ENCODE measurements at regions not wholly inside any gene's neighbourhood (a gene's known extent, or its start where the extent isn't known, plus 50 kb on each side); places are given as distances from the start of the nearest gene placed in this dataset.

- H3K4me3 Mint-ChIP-seq, result no peak overlapping the region
- H3K36me3 Mint-ChIP-seq (ENCODE audit: low read depth), result no peaks in the 10 kb centered on the region
- H3K27ac Mint-ChIP-seq, result no peak overlapping the region
- no peak for ATAC-seq (replicated peaks)
- H3K27me3 Mint-ChIP-seq, result peaks cover 5% of the 10 kb centered on the region
- H3K9me3 Mint-ChIP-seq, result no peaks in the 10 kb centered on the region
- no peaks in the 10 kb centered on the region for H3K4me1 Mint-ChIP-seq
Measured at GRCh38 chr2:220669324-220669723, 902.8 kb downstream of the EPHA4 start.

GRCh38 chr2:220670511-220670910, 901.6 kb downstream of the EPHA4 start:
- no peaks in the 10 kb centered on the region for H3K4me1 Mint-ChIP-seq
- no peak for ATAC-seq (replicated peaks)

GRCh38 chr2:220673151-220673874, 898.8 kb downstream of the EPHA4 start:
- H3K27ac Mint-ChIP-seq, result no peak overlapping the region
- no peaks in the 10 kb centered on the region for H3K4me1 Mint-ChIP-seq
- H3K4me3 Mint-ChIP-seq, result no peak overlapping the region
- ATAC-seq (replicated peaks), result no peak
- peaks cover 5% of the 10 kb centered on the region for H3K27me3 Mint-ChIP-seq
- no peaks in the 10 kb centered on the region for H3K9me3 Mint-ChIP-seq
- H3K36me3 Mint-ChIP-seq (ENCODE audit: low read depth), result no peaks in the 10 kb centered on the region

More at GRCh38 chr2:220670511-220670910, 901.6 kb downstream of the EPHA4 start:
- Mint-ChIP-seq H3K9me3 (no peaks in the 10 kb centered on the region), H3K36me3 (ENCODE audit: low read depth) (no peaks in the 10 kb centered on the region), H3K27me3 (peaks cover 5% of the 10 kb centered on the region), H3K4me3 (no peak overlapping the region), H3K27ac (no peak overlapping the region)

- Mint-ChIP-seq H3K9me3 (no peaks in the 10 kb centered on the region), H3K27ac (no peak overlapping the region), H3K4me3 (no peak overlapping the region), H3K36me3 (ENCODE audit: low read depth) (no peaks in the 10 kb centered on the region), H3K27me3 (peaks cover 5% of the 10 kb centered on the region), H3K4me1 (no peaks in the 10 kb centered on the region)
- ATAC-seq (replicated peaks), result no peak
Measured at GRCh38 chr2:220674033-220674432, 898.1 kb downstream of the EPHA4 start.

- Mint-ChIP-seq H3K36me3 (ENCODE audit: low read depth) (no peaks in the 10 kb centered on the region), H3K4me3 (no peak overlapping the region), H3K27ac (no peak overlapping the region), H3K9me3 (no peaks in the 10 kb centered on the region), H3K4me1 (no peaks in the 10 kb centered on the region), H3K27me3 (peaks cover 8% of the 10 kb centered on the region)
- no peak for ATAC-seq (replicated peaks)
Measured at GRCh38 chr2:220676695-220677094, 895.4 kb downstream of the EPHA4 start.

GRCh38 chr2:220678943-220679342, 893.2 kb downstream of the EPHA4 start:
- Mint-ChIP-seq H3K4me3 (no peak overlapping the region), H3K27me3 (peaks cover 13% of the 10 kb centered on the region), H3K9me3 (no peaks in the 10 kb centered on the region), H3K27ac (no peak overlapping the region), H3K36me3 (ENCODE audit: low read depth) (no peaks in the 10 kb centered on the region), H3K4me1 (no peaks in the 10 kb centered on the region)
- ATAC-seq (replicated peaks), result no peak

GRCh38 chr2:220682616-220683015, 889.5 kb downstream of the EPHA4 start:
- Mint-ChIP-seq H3K9me3 (no peaks in the 10 kb centered on the region), H3K4me3 (no peak overlapping the region), H3K36me3 (ENCODE audit: low read depth) (no peaks in the 10 kb centered on the region), H3K27me3 (peaks cover 25% of the 10 kb centered on the region), H3K4me1 (no peaks in the 10 kb centered on the region), H3K27ac (no peak overlapping the region)
- no peak for ATAC-seq (replicated peaks)

GRCh38 chr2:220684099-220684498, 888.0 kb downstream of the EPHA4 start:
- peaks cover 25% of the 10 kb centered on the region for H3K27me3 Mint-ChIP-seq
- no peak overlapping the region for H3K4me3 Mint-ChIP-seq
- no peak overlapping the region for H3K27ac Mint-ChIP-seq
- H3K4me1 Mint-ChIP-seq, result no peaks in the 10 kb centered on the region
- no peaks in the 10 kb centered on the region for H3K36me3 Mint-ChIP-seq (ENCODE audit: low read depth)
- H3K9me3 Mint-ChIP-seq, result no peaks in the 10 kb centered on the region
- no peak for ATAC-seq (replicated peaks)

- Mint-ChIP-seq H3K27ac (no peak overlapping the region), H3K4me3 (no peak overlapping the region), H3K4me1 (no peaks in the 10 kb centered on the region), H3K27me3 (peaks cover 16% of the 10 kb centered on the region), H3K9me3 (no peaks in the 10 kb centered on the region), H3K36me3 (ENCODE audit: low read depth) (no peaks in the 10 kb centered on the region)
- ATAC-seq (replicated peaks), result peak; percentile 72
Measured at GRCh38 chr2:220687231-220687843, 884.8 kb downstream of the EPHA4 start.

GRCh38 chr2:220695397-220696279, 876.5 kb downstream of the EPHA4 start:
- H3K36me3 Mint-ChIP-seq (ENCODE audit: low read depth), result no peaks in the 10 kb centered on the region
- H3K27me3 Mint-ChIP-seq, result peaks cover 11% of the 10 kb centered on the region
- ATAC-seq (replicated peaks), result no peak
- H3K9me3 Mint-ChIP-seq, result no peaks in the 10 kb centered on the region
- no peak overlapping the region for H3K4me3 Mint-ChIP-seq
- H3K27ac Mint-ChIP-seq, result no peak overlapping the region
- no peaks in the 10 kb centered on the region for H3K4me1 Mint-ChIP-seq

- no peaks in the 10 kb centered on the region for H3K4me1 Mint-ChIP-seq
- no peak for ATAC-seq (replicated peaks)
- no peaks in the 10 kb centered on the region for H3K36me3 Mint-ChIP-seq (ENCODE audit: low read depth)
- peaks cover 11% of the 10 kb centered on the region for H3K27me3 Mint-ChIP-seq
- H3K9me3 Mint-ChIP-seq, result no peaks in the 10 kb centered on the region
- H3K27ac Mint-ChIP-seq, result no peak overlapping the region
- no peak overlapping the region for H3K4me3 Mint-ChIP-seq
Measured at GRCh38 chr2:220696280-220696669, 875.8 kb downstream of the EPHA4 start.

GRCh38 chr2:220697011-220697410, 875.1 kb downstream of the EPHA4 start:
- ATAC-seq (replicated peaks), result peak; percentile 5
- Mint-ChIP-seq H3K36me3 (ENCODE audit: low read depth) (no peaks in the 10 kb centered on the region), H3K4me3 (no peak overlapping the region), H3K27me3 (peaks cover 11% of the 10 kb centered on the region), H3K9me3 (no peaks in the 10 kb centered on the region), H3K27ac (no peak overlapping the region), H3K4me1 (no peaks in the 10 kb centered on the region)

GRCh38 chr2:220701115-220701514, 871.0 kb downstream of the EPHA4 start:
- Mint-ChIP-seq H3K4me3 (no peak overlapping the region), H3K27ac (no peak overlapping the region), H3K9me3 (peaks cover 5% of the 10 kb centered on the region), H3K36me3 (ENCODE audit: low read depth) (no peaks in the 10 kb centered on the region), H3K27me3 (peaks cover 3% of the 10 kb centered on the region), H3K4me1 (no peaks in the 10 kb centered on the region)
- ATAC-seq (replicated peaks), result peak; percentile 54

- Mint-ChIP-seq H3K4me3 (no peak overlapping the region), H3K36me3 (ENCODE audit: low read depth) (no peaks in the 10 kb centered on the region), H3K27me3 (peaks cover 4% of the 10 kb centered on the region), H3K9me3 (peaks cover 5% of the 10 kb centered on the region), H3K4me1 (no peaks in the 10 kb centered on the region), H3K27ac (no peak overlapping the region)
- ATAC-seq (replicated peaks), result no peak
Measured at GRCh38 chr2:220703279-220703678, 868.8 kb downstream of the EPHA4 start.

- no peak overlapping the region for H3K27ac Mint-ChIP-seq
- ATAC-seq (replicated peaks), result no peak
Measured at GRCh38 chr2:220704081-220704480, 868.0 kb downstream of the EPHA4 start.

More at GRCh38 chr2:220704081-220704480, 868.0 kb downstream of the EPHA4 start:
- Mint-ChIP-seq H3K36me3 (ENCODE audit: low read depth) (no peaks in the 10 kb centered on the region), H3K9me3 (peaks cover 5% of the 10 kb centered on the region), H3K4me3 (no peak overlapping the region), H3K27me3 (peaks cover 6% of the 10 kb centered on the region), H3K4me1 (no peaks in the 10 kb centered on the region)
